Muscle layer of colon (tissue), 2 donors: ENCODE measurements at regions not wholly inside any gene's neighbourhood (a gene's known extent, or its start where the extent isn't known, plus 50 kb on each side); places are given as distances from the start of the nearest gene placed in this dataset.

ENCODE experiments used
- H3K27ac ChIP-seq: one replicate; pipeline ENCODE4 v1.7.0; 2013; ENCODE audit warnings: low read depth, mild to moderate bottlenecking, low read length, moderate library complexity
- H3K27me3 ChIP-seq, 2 donors: one replicate each; pipeline ENCODE4 v1.7.0; 2013; ENCODE audit warnings: low read length in 2 of 2, mild to moderate bottlenecking in 2 of 2; ENCODE audit not compliant: insufficient read depth in 2 of 2, control insufficient read depth in 1 of 2
- H3K36me3 ChIP-seq: one replicate; pipeline ENCODE4 v1.7.0; 2013; ENCODE audit warnings: mild to moderate bottlenecking, low read length; ENCODE audit not compliant: insufficient read depth
- H3K4me1 ChIP-seq: one replicate; pipeline ENCODE4 v1.7.0; 2013; ENCODE audit warnings: mild to moderate bottlenecking, low read length; ENCODE audit not compliant: insufficient read depth
- H3K4me3 ChIP-seq, 2 donors: one replicate each; pipeline ENCODE4 v1.7.0; 2013; ENCODE audit warnings: low read length in 2 of 2, low read depth in 1 of 2, mild to moderate bottlenecking in 1 of 2, moderate library complexity in 1 of 2
- H3K9ac ChIP-seq: one replicate; pipeline ENCODE4 v1.7.0; 2013; ENCODE audit warnings: low read length
- H3K9me3 ChIP-seq: one replicate; pipeline ENCODE4 v1.7.0; 2013; ENCODE audit warnings: mild to moderate bottlenecking, low read length
- donor health status: abdominal sarcoma.
- donor health status: Adenocarcinoma of cecum.

GRCh38 chr5:155926031-155926430 is 400.9 kb upstream of the SGCD start:
- Histone ChIP-seq H3K9me3 (no peaks in the 10 kb centered on the region), H3K4me1 (no peaks in the 10 kb centered on the region), H3K4me3 (no peak overlapping the region), H3K27me3 (no peaks in the 10 kb centered on the region), H3K36me3 (no peaks in the 10 kb centered on the region), H3K9ac (no peak overlapping the region), H3K27ac (no peak overlapping the region)

GRCh38 chr5:155926766-155927165 is 400.2 kb upstream of the SGCD start:
- Histone ChIP-seq H3K27ac (no peak overlapping the region), H3K4me3 (no peak overlapping the region), H3K36me3 (no peaks in the 10 kb centered on the region)

GRCh38 chr5:155929112-155929511 is 397.9 kb upstream of the SGCD start:
- Histone ChIP-seq H3K36me3 (no peaks in the 10 kb centered on the region), H3K4me1 (no peaks in the 10 kb centered on the region), H3K9me3 (no peaks in the 10 kb centered on the region), H3K27me3 (no peaks in the 10 kb centered on the region), H3K4me3 (no peak overlapping the region), H3K9ac (no peak overlapping the region), H3K27ac (no peak overlapping the region)

More at GRCh38 chr5:155926766-155927165, 400.2 kb upstream of the SGCD start:
- H3K9me3 ChIP-seq, result no peaks in the 10 kb centered on the region
- H3K9ac ChIP-seq, result no peak overlapping the region
- H3K27me3 ChIP-seq, result no peaks in the 10 kb centered on the region
- H3K4me1 ChIP-seq, result no peaks in the 10 kb centered on the region

- Histone ChIP-seq H3K4me1 (no peaks in the 10 kb centered on the region), H3K9me3 (no peaks in the 10 kb centered on the region), H3K27me3 (no peaks in the 10 kb centered on the region), H3K36me3 (no peaks in the 10 kb centered on the region), H3K27ac (no peak overlapping the region), H3K4me3 (no peak overlapping the region), H3K9ac (no peak overlapping the region)
These were observed 392.0 kb upstream of the SGCD start for GRCh38 chr5:155934964-155935363.

- no peaks in the 10 kb centered on the region for H3K4me1 ChIP-seq
- H3K9me3 ChIP-seq, result no peaks in the 10 kb centered on the region
- no peaks in the 10 kb centered on the region for H3K27me3 ChIP-seq
- no peak overlapping the region for H3K9ac ChIP-seq
- no peak overlapping the region for H3K4me3 ChIP-seq
- H3K27ac ChIP-seq, result no peak overlapping the region
- no peaks in the 10 kb centered on the region for H3K36me3 ChIP-seq
These were observed 391.2 kb upstream of the SGCD start for GRCh38 chr5:155935723-155936122.

GRCh38 chr5:155936520-155937406 is 390.2 kb upstream of the SGCD start:
- H3K4me1 ChIP-seq, result no peaks in the 10 kb centered on the region
- H3K27me3 ChIP-seq, result no peaks in the 10 kb centered on the region
- H3K9ac ChIP-seq, result no peak overlapping the region
- H3K36me3 ChIP-seq, result no peaks in the 10 kb centered on the region
- H3K27ac ChIP-seq, result no peak overlapping the region
- no peaks in the 10 kb centered on the region for H3K9me3 ChIP-seq
- no peak overlapping the region for H3K4me3 ChIP-seq

GRCh38 chr5:155938051-155938450 is 388.9 kb upstream of the SGCD start:
- Histone ChIP-seq H3K36me3 (no peaks in the 10 kb centered on the region), H3K4me1 (no peaks in the 10 kb centered on the region)

GRCh38 chr5:155941340-155941739 is 385.6 kb upstream of the SGCD start:
- Histone ChIP-seq H3K4me1 (no peaks in the 10 kb centered on the region), H3K27ac (no peak overlapping the region), H3K9me3 (no peaks in the 10 kb centered on the region), H3K4me3 (no peak overlapping the region), H3K9ac (no peak overlapping the region), H3K27me3 (no peaks in the 10 kb centered on the region), H3K36me3 (no peaks in the 10 kb centered on the region)

More at GRCh38 chr5:155938051-155938450, 388.9 kb upstream of the SGCD start:
- Histone ChIP-seq H3K27ac (no peak overlapping the region), H3K27me3 (no peaks in the 10 kb centered on the region), H3K9me3 (no peaks in the 10 kb centered on the region), H3K4me3 (no peak overlapping the region), H3K9ac (no peak overlapping the region)

- H3K4me3 ChIP-seq, result no peak overlapping the region
- no peaks in the 10 kb centered on the region for H3K9me3 ChIP-seq
- H3K27ac ChIP-seq, result no peak overlapping the region
- no peaks in the 10 kb centered on the region for H3K27me3 ChIP-seq
- H3K36me3 ChIP-seq, result no peaks in the 10 kb centered on the region
- H3K9ac ChIP-seq, result no peak overlapping the region
- H3K4me1 ChIP-seq, result no peaks in the 10 kb centered on the region
These were observed 383.2 kb upstream of the SGCD start for GRCh38 chr5:155943516-155944407.

- no peak overlapping the region for H3K9ac ChIP-seq
- no peaks in the 10 kb centered on the region for H3K36me3 ChIP-seq
These were observed 379.4 kb upstream of the SGCD start for GRCh38 chr5:155947394-155948062.

GRCh38 chr5:155948576-155948975 is 378.4 kb upstream of the SGCD start:
- Histone ChIP-seq H3K4me1 (no peaks in the 10 kb centered on the region), H3K36me3 (no peaks in the 10 kb centered on the region), H3K9me3 (no peaks in the 10 kb centered on the region), H3K9ac (no peak overlapping the region), H3K4me3 (no peak overlapping the region), H3K27ac (no peak overlapping the region), H3K27me3 (no peaks in the 10 kb centered on the region)

More at GRCh38 chr5:155947394-155948062, 379.4 kb upstream of the SGCD start:
- Histone ChIP-seq H3K27me3 (no peaks in the 10 kb centered on the region), H3K4me1 (no peaks in the 10 kb centered on the region), H3K4me3 (no peak overlapping the region), H3K27ac (no peak overlapping the region), H3K9me3 (no peaks in the 10 kb centered on the region)
